ENCODE measurements at regions not wholly inside any gene's neighbourhood (a gene's known extent, or its start where the extent isn't known, plus 50 kb on each side); places are given as distances from the start of the nearest gene placed in this dataset.
"Not testable (repeated sequence)": the region's sequence is repeated elsewhere in the genome, so short reads cannot be mapped to it uniquely, and the experiment has no call there.

DNA sequence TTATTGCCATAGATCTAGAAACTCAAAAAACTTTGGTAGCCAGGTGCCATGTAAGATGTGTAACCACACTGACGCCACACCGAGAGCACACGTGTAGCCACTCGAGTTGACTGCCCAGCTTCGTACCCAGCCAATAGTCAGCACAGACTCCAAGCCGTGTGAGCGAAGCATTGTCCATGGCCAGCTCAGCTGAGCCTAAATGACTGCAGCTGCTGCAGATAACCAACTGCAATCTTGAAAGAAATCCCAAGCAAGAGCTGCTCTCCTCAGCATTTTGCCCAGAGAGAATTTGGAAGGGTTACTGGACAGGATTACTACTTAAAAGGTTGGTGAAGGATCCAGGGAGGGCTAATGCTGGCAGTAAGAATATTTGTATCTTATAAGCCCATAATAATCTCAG is 193.0 kb upstream of the THRB start:
- DNase-seq (ENCODE audit: low spot score in 2 of 2), result no peak
- Histone ChIP-seq H3K4me1 (peaks cover 0 to 16% of the 10 kb centered on the region in 2 donors), H3K27ac (no peak overlapping the region), H3K36me3 (no peaks in the 10 kb centered on the region), H3K9me3 (no peaks in the 10 kb centered on the region), H3K27me3 (no peaks in the 10 kb centered on the region), H3K4me3 (no peak overlapping the region)
- intact Hi-C loops (cut with DNase I), result loop anchor here (10.0 kb wide), 1 partner anchor 503 kb away; no protein-coding TSS in a partner anchor
- TF ChIP-seq, protein P1, sequence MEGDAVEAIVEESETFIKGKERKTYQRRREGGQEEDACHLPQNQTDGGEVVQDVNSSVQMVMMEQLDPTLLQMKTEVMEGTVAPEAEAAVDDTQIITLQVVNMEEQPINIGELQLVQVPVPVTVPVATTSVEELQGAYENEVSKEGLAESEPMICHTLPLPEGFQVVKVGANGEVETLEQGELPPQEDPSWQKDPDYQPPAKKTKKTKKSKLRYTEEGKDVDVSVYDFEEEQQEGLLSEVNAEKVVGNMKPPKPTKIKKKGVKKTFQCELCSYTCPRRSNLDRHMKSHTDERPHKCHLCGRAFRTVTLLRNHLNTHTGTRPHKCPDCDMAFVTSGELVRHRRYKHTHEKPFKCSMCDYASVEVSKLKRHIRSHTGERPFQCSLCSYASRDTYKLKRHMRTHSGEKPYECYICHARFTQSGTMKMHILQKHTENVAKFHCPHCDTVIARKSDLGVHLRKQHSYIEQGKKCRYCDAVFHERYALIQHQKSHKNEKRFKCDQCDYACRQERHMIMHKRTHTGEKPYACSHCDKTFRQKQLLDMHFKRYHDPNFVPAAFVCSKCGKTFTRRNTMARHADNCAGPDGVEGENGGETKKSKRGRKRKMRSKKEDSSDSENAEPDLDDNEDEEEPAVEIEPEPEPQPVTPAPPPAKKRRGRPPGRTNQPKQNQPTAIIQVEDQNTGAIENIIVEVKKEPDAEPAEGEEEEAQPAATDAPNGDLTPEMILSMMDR (IDR thresholded peaks at IDR 0.05), result no peak

DNA sequence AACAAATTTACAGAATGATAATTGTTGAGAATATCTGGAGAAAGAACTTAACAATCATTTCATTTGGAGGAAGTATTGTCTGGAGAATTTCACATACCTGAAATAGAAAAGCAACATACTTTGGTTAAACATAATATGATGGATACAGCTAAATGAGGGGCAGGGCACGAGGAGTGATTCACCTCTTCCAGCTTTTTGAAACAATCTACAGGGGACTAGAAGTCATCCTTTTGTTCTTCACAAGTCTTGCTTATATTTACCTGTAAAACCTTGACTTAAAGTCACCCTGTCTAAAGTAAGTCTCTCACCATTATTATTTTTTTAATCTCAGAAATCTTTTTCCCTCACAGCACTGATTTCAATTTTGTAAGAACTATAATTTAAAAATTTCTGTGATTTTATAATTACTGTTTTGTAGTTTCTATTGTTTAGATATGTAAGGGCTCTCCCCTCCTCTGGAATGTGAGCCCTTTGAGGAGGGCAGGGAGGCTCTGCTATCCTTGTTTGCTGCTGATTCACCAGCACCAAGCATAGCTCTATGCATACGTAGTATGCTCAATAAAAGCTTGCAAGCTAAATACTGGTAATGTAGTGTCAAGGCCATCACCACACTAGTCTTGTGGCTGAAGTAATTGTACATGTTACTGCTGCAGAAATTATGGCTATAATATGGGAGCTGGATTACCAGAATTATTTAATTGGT is 193.9 kb upstream of the THRB start:
- TF ChIP-seq, protein P1 (IDR thresholded peaks at IDR 0.05), result no peak
- no peak overlapping the region for H3K4me3 ChIP-seq
- intact Hi-C loops (cut with DNase I), result loop anchor here (10.0 kb wide), 1 partner anchor 504 kb away; no protein-coding TSS in a partner anchor

DNA sequence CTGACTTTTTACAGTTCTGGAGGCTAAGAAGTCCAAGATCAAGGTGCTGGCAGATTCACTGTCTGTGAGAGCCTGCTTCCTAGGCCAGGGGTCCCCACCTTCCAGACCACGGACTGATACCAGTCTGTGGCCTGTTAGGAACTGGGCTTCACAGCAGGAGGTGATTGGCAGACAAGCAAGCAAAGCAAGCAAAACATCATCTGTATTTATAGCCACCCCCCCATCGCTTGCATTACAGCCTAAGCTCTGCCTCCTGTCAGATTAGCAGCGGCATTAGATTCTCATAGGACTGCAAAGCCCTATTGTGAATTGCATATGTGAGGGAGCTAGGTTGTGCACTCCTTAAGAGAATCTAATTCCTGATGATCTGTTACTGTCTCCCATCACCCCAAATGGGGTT is 194.7 kb upstream of the THRB start:
- no peaks in the 10 kb centered on the region for H3K27me3 ChIP-seq
- intact Hi-C loops (cut with DNase I), result loop anchor here (10.0 kb wide), 1 partner anchor 505 kb away; no protein-coding TSS in a partner anchor
- no peak for DNase-seq (ENCODE audit: low spot score in 2 of 2)
- no peak overlapping the region for H3K4me3 ChIP-seq
- no peaks in the 10 kb centered on the region for H3K36me3 ChIP-seq
- H3K9me3 ChIP-seq, result no peaks in the 10 kb centered on the region
- TF ChIP-seq, protein P1 (IDR thresholded peaks at IDR 0.05), result no peak
- H3K27ac ChIP-seq, result no peak overlapping the region
- H3K4me1 ChIP-seq, result peaks cover 0 to 13% of the 10 kb centered on the region in 2 donors

More for the DNA sequence above, 193.9 kb upstream of the THRB start:
- DNase-seq (ENCODE audit: low spot score in 2 of 2), result no peak
- no peak overlapping the region for H3K27ac ChIP-seq
- H3K4me1 ChIP-seq, result peaks cover 0 to 14% of the 10 kb centered on the region in 2 donors
- no peaks in the 10 kb centered on the region for H3K36me3 ChIP-seq
- H3K9me3 ChIP-seq, result no peaks in the 10 kb centered on the region
- H3K27me3 ChIP-seq, result no peaks in the 10 kb centered on the region

DNA sequence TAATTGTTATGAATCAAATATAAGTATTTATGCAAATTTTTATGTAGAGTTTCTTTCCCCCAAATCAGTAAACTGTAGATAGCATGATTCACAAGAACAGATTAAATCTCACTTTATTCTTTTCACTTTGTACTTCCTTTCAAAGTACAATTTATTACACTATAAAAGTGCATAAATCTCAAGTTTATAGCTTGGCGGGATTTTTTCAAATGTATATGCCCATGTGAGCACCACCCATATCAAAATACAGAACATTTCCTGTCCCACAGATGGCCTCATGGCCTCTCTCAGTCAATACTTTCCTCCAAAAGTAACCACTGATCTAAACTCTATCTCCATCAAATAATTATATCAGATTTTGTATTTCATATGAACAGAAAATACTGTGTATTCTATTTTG is 196.1 kb upstream of the THRB start:
- DNase-seq (ENCODE audit: low spot score in 2 of 2), result no peak
- H3K36me3 ChIP-seq, result no peaks in the 10 kb centered on the region
- no peaks in the 10 kb centered on the region for H3K27me3 ChIP-seq
- no peak overlapping the region for H3K4me3 ChIP-seq
- TF ChIP-seq, protein P1 (IDR thresholded peaks at IDR 0.05), result no peak
- peaks cover 0 to 13% of the 10 kb centered on the region in 2 donors for H3K4me1 ChIP-seq
- no peaks in the 10 kb centered on the region for H3K9me3 ChIP-seq
- intact Hi-C loops (cut with DNase I), result no loop called here
- H3K27ac ChIP-seq, result no peak overlapping the region

DNA sequence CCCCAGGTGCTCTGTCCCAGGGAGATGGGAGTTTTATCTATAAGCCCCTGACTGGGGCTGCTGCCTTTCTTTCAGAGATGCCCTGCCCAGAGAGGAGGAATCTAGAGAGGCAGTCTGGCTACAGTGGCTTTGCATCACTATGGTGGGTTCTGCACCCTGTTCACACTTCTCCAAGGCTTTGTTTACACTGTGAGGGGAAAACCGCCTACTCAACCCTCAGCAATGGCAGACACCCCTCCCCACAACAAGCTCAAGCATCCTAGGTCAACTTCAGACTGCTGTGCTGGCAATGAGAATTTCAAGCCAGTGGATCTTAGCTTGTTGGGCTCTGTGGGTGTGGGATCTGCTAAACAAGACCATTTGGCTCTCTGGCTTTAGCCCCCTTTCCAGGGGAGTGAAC is 204.4 kb upstream of the THRB start:
- intact Hi-C loops (cut with DNase I); DNase-seq (ENCODE audit: low spot score in 2 of 2); H3K27me3 ChIP-seq: not testable (repeated sequence)

DNA sequence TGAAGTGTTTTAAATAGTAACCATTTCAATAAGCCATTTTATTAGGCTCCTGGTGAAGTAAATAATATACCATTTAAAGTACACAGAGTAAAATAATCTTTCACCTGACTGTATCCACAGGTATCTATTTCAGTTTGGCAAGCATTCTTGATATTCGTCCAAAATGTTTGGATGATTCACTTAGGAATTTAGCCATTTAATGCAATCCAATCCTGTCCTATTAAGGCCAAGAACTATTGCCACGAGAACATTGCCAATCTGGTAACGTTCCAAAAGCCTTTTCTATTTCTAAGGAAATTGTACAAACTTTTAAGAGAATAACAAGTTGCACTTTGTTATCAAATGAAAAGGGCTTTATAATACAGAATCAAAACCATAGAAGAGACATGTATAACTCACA is 209.8 kb upstream of the THRB start:
- no peak overlapping the region for H3K27ac ChIP-seq
- TF ChIP-seq, protein P1 (IDR thresholded peaks at IDR 0.05), result no peak
- H3K4me3 ChIP-seq, result no peak overlapping the region
- H3K36me3 ChIP-seq, result no peaks in the 10 kb centered on the region
- H3K9me3 ChIP-seq, result no peaks in the 10 kb centered on the region
- no peak for DNase-seq (ENCODE audit: low spot score in 2 of 2)
- H3K27me3 ChIP-seq, result no peaks in the 10 kb centered on the region
- H3K4me1 ChIP-seq, result peaks cover 0 to 10% of the 10 kb centered on the region in 2 donors
- intact Hi-C loops (cut with DNase I), result no loop called here

More for the DNA sequence above, 204.4 kb upstream of the THRB start:
- H3K4me3 ChIP-seq, H3K9me3 ChIP-seq, H3K36me3 ChIP-seq, H3K27ac ChIP-seq, H3K4me1 ChIP-seq: not testable (repeated sequence)

All from ascending aorta (tissue), 2 donors.